Osteocyte (in vitro differentiated cells): ENCODE measurements at regions not wholly inside any gene's neighbourhood (a gene's known extent, or its start where the extent isn't known, plus 50 kb on each side); places are given as distances from the start of the nearest gene placed in this dataset.

ENCODE experiments used
- DNase-seq: peaks from one replicate; pipeline ENCODE4 v3.0.0; 2021; ENCODE audit warnings: mixed read lengths; ENCODE audit not compliant: unreplicated experiment; ENCODE audit errors: extremely low spot score
- H3K27ac Mint-ChIP-seq: one replicate; pipeline ENCODE4 v1.8.0; 2021; ENCODE audit warnings: mild to moderate bottlenecking, mixed read lengths; ENCODE audit not compliant: unreplicated experiment
- H3K27me3 Mint-ChIP-seq: one replicate; pipeline ENCODE4 v1.8.0; 2021; ENCODE audit warnings: mixed read lengths; ENCODE audit not compliant: unreplicated experiment
- H3K36me3 Mint-ChIP-seq: one replicate; pipeline ENCODE4 v1.8.0; 2021; ENCODE audit warnings: mixed read lengths; ENCODE audit not compliant: unreplicated experiment
- H3K4me1 Mint-ChIP-seq: one replicate; pipeline ENCODE4 v1.8.0; 2021; ENCODE audit warnings: mixed read lengths; ENCODE audit not compliant: unreplicated experiment
- H3K4me3 Mint-ChIP-seq: one replicate; pipeline ENCODE4 v1.8.0; 2021; ENCODE audit warnings: mild to moderate bottlenecking, moderate library complexity, mixed read lengths; ENCODE audit not compliant: unreplicated experiment
- H3K9me3 Mint-ChIP-seq: one replicate; pipeline ENCODE4 v1.8.0; 2021; ENCODE audit warnings: mixed read lengths; ENCODE audit not compliant: unreplicated experiment
- TF ChIP-seq, protein P1 (sequence below): fragments of 200-600 bp; sonication (generic); IDR thresholded peaks from 2 replicates; pipeline ENCODE4 v1.5.0; 2021; ENCODE audit warnings: antibody characterized with exemption, mild to moderate bottlenecking, moderate library complexity

- Mint-ChIP-seq H3K36me3 (no peaks in the 10 kb centered on the region), H3K27ac (no peak overlapping the region), H3K9me3 (no peaks in the 10 kb centered on the region), H3K27me3 (no peaks in the 10 kb centered on the region), H3K4me3 (no peak overlapping the region), H3K4me1 (no peaks in the 10 kb centered on the region)
- TF ChIP-seq, protein P1, sequence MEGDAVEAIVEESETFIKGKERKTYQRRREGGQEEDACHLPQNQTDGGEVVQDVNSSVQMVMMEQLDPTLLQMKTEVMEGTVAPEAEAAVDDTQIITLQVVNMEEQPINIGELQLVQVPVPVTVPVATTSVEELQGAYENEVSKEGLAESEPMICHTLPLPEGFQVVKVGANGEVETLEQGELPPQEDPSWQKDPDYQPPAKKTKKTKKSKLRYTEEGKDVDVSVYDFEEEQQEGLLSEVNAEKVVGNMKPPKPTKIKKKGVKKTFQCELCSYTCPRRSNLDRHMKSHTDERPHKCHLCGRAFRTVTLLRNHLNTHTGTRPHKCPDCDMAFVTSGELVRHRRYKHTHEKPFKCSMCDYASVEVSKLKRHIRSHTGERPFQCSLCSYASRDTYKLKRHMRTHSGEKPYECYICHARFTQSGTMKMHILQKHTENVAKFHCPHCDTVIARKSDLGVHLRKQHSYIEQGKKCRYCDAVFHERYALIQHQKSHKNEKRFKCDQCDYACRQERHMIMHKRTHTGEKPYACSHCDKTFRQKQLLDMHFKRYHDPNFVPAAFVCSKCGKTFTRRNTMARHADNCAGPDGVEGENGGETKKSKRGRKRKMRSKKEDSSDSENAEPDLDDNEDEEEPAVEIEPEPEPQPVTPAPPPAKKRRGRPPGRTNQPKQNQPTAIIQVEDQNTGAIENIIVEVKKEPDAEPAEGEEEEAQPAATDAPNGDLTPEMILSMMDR, result no peak
- no peak for DNase-seq
Observed at GRCh38 chr12:98085046-98085755, 430.2 kb upstream of the TMPO start.

DNA sequence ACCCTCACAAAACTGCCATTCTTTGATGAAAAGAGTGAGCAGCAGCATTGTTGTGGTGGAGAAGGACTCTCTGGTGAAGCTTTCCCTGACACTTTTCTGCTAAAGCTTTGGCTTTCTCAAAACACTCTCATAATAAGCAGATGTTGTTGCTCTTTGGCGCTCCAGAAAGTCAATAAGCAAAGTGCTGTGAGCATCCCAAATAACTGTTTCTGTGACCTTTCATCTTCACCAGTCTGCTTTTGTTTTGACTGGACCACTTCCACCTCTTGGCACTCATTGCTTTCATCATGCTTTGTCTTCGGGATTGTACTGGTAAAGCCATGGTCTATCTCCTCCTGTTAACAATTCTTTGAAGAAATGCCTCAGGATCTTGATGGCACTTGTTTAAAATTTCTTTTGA lies 424.7 kb upstream of the TMPO start:
- H3K27ac Mint-ChIP-seq, result no peak overlapping the region
- no peaks in the 10 kb centered on the region for H3K9me3 Mint-ChIP-seq
- no peak overlapping the region for H3K4me3 Mint-ChIP-seq
- H3K36me3 Mint-ChIP-seq, result no peaks in the 10 kb centered on the region
- no peak for DNase-seq
- TF ChIP-seq, protein P1, result no peak
- no peaks in the 10 kb centered on the region for H3K27me3 Mint-ChIP-seq
- no peaks in the 10 kb centered on the region for H3K4me1 Mint-ChIP-seq

DNA sequence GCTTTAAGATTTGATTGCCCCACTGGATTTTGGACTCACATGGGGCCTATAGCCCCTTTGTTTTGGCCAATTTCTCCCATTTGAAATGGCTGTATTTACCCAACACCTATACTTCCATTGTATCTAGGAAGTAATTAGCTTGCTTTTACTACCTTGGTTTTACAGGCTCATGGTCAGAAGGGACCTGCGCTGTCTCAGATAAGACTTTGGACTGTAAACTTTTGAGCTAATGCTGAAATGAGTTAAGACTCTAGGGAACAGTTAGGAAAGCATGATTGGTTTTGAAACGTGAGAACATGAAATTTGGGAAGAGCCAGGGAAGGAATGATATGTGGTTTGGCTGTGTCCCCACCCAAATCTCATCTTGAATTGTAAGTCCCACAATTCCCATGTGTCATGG lies 419.0 kb upstream of the TMPO start:
- no peak overlapping the region for H3K4me3 Mint-ChIP-seq
- no peak for DNase-seq
- H3K9me3 Mint-ChIP-seq, result peaks cover 3% of the 10 kb centered on the region

GRCh38 chr12:98106031-98106683 lies 409.2 kb upstream of the TMPO start:
- H3K4me3 Mint-ChIP-seq, result no peak overlapping the region
- no peak for DNase-seq
- H3K36me3 Mint-ChIP-seq, result no peaks in the 10 kb centered on the region
- TF ChIP-seq, protein P1, result no peak
- no peaks in the 10 kb centered on the region for H3K9me3 Mint-ChIP-seq
- H3K27ac Mint-ChIP-seq, result no peak overlapping the region
- H3K4me1 Mint-ChIP-seq, result no peaks in the 10 kb centered on the region
- H3K27me3 Mint-ChIP-seq, result no peaks in the 10 kb centered on the region

More for the DNA sequence above, 419.0 kb upstream of the TMPO start:
- Mint-ChIP-seq H3K36me3 (no peaks in the 10 kb centered on the region), H3K27me3 (no peaks in the 10 kb centered on the region), H3K27ac (no peak overlapping the region), H3K4me1 (no peaks in the 10 kb centered on the region)
- TF ChIP-seq, protein P1, result no peak

- TF ChIP-seq, protein P1, result no peak
- no peak overlapping the region for H3K4me3 Mint-ChIP-seq
- no peaks in the 10 kb centered on the region for H3K9me3 Mint-ChIP-seq
- H3K4me1 Mint-ChIP-seq, result no peaks in the 10 kb centered on the region
- H3K27ac Mint-ChIP-seq, result no peak overlapping the region
- no peaks in the 10 kb centered on the region for H3K36me3 Mint-ChIP-seq
- DNase-seq, result no peak
- no peaks in the 10 kb centered on the region for H3K27me3 Mint-ChIP-seq
Observed at GRCh38 chr12:98109266-98109665, 406.1 kb upstream of the TMPO start.
